Esophagus muscularis mucosa (tissue), 4 donors: ENCODE measurements at regions not wholly inside any gene's neighbourhood (a gene's known extent, or its start where the extent isn't known, plus 50 kb on each side); places are given as distances from the start of the nearest gene placed in this dataset.
"Not testable (repeated sequence)": the region's sequence is repeated elsewhere in the genome, so short reads cannot be mapped to it uniquely, and the experiment has no call there.

Experiments used
- DNase-seq: peaks from one replicate; pipeline ENCODE4 v3.0.0-alpha.2; 2017; ENCODE audit errors: extremely low spot score
- H3K27ac ChIP-seq, 4 donors: fragments of 200-600 bp; sonication (generic); replicated peaks in 1 of 4; 1 replicate in 3 of 4; 2 replicates in 1 of 4; pipeline ENCODE4 v1.5.1; 2016 to 2019; ENCODE audit warnings: mild to moderate bottlenecking in 1 of 4
- H3K27me3 ChIP-seq, 4 donors: fragments of 200-600 bp; sonication (generic); one replicate each; pipeline versions ENCODE4 v1.5.1 to v1.6.0; 2016 to 2019
- H3K36me3 ChIP-seq, 4 donors: fragments of 200-600 bp; sonication (generic); one replicate each; pipeline ENCODE4 v1.5.1; 2016 to 2019
- H3K4me1 ChIP-seq, 4 donors: fragments of 200-600 bp; sonication (generic); one replicate each; pipeline ENCODE4 v1.5.1; 2016 to 2019
- H3K4me3 ChIP-seq, 4 donors: fragments of 200-600 bp; sonication (generic); 1 replicate in 2 of 4; 2 replicates in 2 of 4; pipeline ENCODE4 v1.5.1; 2016 to 2019; ENCODE audit warnings: mild to moderate bottlenecking in 4 of 4, moderate library complexity in 1 of 4
- H3K9me3 ChIP-seq, 4 donors: fragments of 200-600 bp; sonication (generic); 1 replicate in 3 of 4; 2 replicates in 1 of 4; pipeline ENCODE4 v1.5.1; 2016 to 2019
- CTCF ChIP-seq, 3 experiments: fragments of 200-600 bp in 2 of 3; fragments of 450-650 bp in 1 of 3; sonication (generic) in 2 of 3; IDR thresholded peaks; one replicate each; pipeline ENCODE4 v1.5.1; 2017 to 2019; ENCODE audit warnings: antibody characterized with exemption in 3 of 3, mild to moderate bottlenecking in 2 of 3, moderate library complexity in 1 of 3
- EP300 ChIP-seq: sonication (generic); formaldehyde crosslinking; IDR thresholded peaks from one replicate; pipeline ENCODE4 v1.6.1; 2017; ENCODE audit warnings: antibody characterized with exemption
- POLR2A ChIP-seq: fragments of 450-650 bp; IDR thresholded peaks from one replicate; pipeline ENCODE4 v1.6.1; 2017; ENCODE audit warnings: antibody characterized with exemption, moderate library complexity, mild to moderate bottlenecking, low read depth
- POLR2AphosphoS5 ChIP-seq, 2 donors: sonication (generic); formaldehyde crosslinking; IDR thresholded peaks; one replicate each; pipeline ENCODE4 v1.6.1; 2017; ENCODE audit warnings: antibody characterized with exemption in 2 of 2
- WGBS: methylation state at CpG from one replicate; pipeline ENCODE4 v1.1.5; 2018; 5-methylcytosine and 5-hydroxymethylcytosine counted together
- intact Hi-C: fragments of 100-400 bp; cut with DNase I; formaldehyde crosslinking; loops from one replicate; pipeline ENCODE4 v1.15.1; 2023

DNA sequence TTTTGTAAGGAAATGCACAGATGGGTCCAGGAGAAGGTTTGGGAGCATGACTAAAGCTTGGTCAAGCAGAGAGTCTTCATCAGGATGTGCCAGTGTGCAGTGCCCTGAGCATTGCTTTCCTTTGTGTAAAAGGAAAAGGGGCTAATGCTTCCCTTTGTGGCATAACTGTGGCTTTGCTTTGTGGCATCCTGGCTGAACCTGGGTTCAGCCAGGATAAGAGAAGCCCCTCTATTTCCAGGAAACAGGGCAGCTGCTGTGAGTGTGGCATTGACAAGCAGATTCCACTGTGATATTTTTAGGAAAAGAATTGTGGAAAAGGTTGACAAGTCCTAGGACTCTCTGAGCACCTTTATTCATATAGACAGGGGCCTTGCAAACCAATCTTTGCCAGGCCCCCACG is 193.4 kb upstream of the CXCL12 start:
- no peaks in the 10 kb centered on the region for H3K9me3 ChIP-seq
- DNase-seq = no peak
- no peak overlapping the region for H3K27ac ChIP-seq
- no peak overlapping the region for H3K4me3 ChIP-seq
- no peaks in the 10 kb centered on the region for H3K36me3 ChIP-seq
- intact Hi-C loops = no loop called here
- WGBS = 50% methylated on average over 1 of the region's 1 CpG
- TF ChIP-seq POLR2A = no peak
- no peak for TF ChIP-seq CTCF (IDR thresholded peaks at IDR 0.05)
- TF ChIP-seq POLR2AphosphoS5 (IDR thresholded peaks at IDR 0.05) = no peak
- TF ChIP-seq EP300 = no peak
- no peaks in the 10 kb centered on the region for H3K4me1 ChIP-seq
- no peaks in the 10 kb centered on the region for H3K27me3 ChIP-seq

DNA sequence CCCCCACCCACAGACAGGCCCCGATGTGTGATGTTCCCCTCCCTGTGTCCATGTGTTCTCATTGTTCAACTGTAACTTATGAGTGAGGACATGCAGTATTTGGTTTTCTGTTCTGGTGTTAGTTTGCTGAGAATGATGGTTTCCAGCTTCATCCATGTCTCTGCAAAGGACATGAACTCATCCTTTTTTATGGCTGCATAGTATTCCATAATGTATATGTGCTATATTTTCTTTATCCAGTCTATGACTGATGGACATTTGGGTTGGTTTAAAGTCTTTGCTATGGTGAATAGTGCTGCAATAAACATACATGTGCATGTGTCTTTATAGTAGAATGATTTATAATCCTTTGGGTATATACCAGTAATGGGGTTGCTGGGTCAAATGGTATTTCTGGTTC is 194.1 kb upstream of the CXCL12 start:
- DNase-seq, H3K9me3 ChIP-seq, H3K27me3 ChIP-seq, intact Hi-C loops, H3K36me3 ChIP-seq, H3K4me3 ChIP-seq, H3K4me1 ChIP-seq, H3K27ac ChIP-seq: not testable (repeated sequence)
- 92% methylated on average over 1 of the region's 1 CpG for WGBS

- intact Hi-C loops = no loop called here
- Histone ChIP-seq H3K4me3 (no peak overlapping the region), H3K36me3 (no peaks in the 10 kb centered on the region), H3K27ac (no peak overlapping the region), H3K9me3 (no peaks in the 10 kb centered on the region), H3K4me1 (no peaks in the 10 kb centered on the region), H3K27me3 (no peaks in the 10 kb centered on the region)
- peak; percentile 79 for DNase-seq
- TF ChIP-seq POLR2A (no peak), POLR2AphosphoS5 (IDR thresholded peaks at IDR 0.05) (no peak), CTCF (IDR thresholded peaks at IDR 0.05) (no peak), EP300 (no peak)
- WGBS = 92% methylated on average over 7 of the region's 8 CpGs
These were observed 197.1 kb upstream of the CXCL12 start for GRCh38 chr10:44581996-44582395.

- H3K36me3 ChIP-seq = no peaks in the 10 kb centered on the region
- TF ChIP-seq EP300 (no peak), POLR2A (no peak), CTCF (IDR thresholded peaks at IDR 0.05) (no peak), POLR2AphosphoS5 (IDR thresholded peaks at IDR 0.05) (no peak)
- H3K4me3 ChIP-seq = no peak overlapping the region
- no peak for DNase-seq
- H3K27ac ChIP-seq = no peak overlapping the region
- no peaks in the 10 kb centered on the region for H3K27me3 ChIP-seq
- no peaks in the 10 kb centered on the region for H3K9me3 ChIP-seq
- peaks cover 0 to 6% (median 0%) of the 10 kb centered on the region in 4 donors for H3K4me1 ChIP-seq
- intact Hi-C loops = no loop called here
- 83% methylated on average over 11 of the region's 11 CpGs for WGBS
These were observed 202.8 kb upstream of the CXCL12 start for GRCh38 chr10:44587488-44588318.

DNA sequence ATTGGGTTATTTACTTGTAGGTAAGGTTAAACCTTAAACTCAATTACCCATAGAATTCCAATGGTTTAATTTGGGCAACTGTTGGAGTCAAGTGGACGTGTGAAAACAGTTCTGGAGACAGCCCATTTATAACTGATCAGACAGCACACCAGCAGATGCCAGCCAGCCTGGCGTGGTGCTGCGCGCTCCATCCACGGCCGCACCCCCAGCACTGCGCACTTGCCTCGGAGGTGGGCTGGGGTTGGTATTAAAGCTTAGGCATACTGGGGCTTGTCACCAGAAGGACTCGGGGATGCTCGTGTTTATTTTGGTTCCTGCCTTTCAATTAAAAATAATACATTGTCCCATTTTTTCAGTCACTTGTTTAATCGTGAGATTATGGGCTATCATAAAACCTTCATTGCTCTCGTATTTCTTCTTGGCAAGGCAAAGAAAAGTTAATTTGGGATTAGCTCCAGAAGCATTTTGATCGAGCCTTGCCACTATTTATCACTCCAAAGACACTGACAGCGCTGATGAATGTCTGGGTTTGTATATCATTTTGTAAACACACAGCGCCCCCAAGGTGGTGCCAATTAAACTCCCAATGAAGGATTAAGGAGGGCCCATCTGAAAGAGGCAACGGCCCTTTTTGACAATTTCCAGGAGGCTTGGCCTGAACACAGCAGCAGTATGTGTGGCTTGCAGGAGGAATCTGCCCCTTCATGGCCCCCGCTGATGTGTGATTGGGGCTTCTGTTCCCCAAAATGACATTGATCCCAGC is 204.5 kb upstream of the CXCL12 start:
- Histone ChIP-seq H3K36me3 (no peaks in the 10 kb centered on the region), H3K4me3 (no peak overlapping the region), H3K27me3 (no peaks in the 10 kb centered on the region), H3K9me3 (no peaks in the 10 kb centered on the region), H3K4me1 (peaks cover 0 to 6% (median 0%) of the 10 kb centered on the region in 4 donors), H3K27ac (no peak overlapping the region)
- no peak for TF ChIP-seq CTCF (IDR thresholded peaks at IDR 0.05)
- TF ChIP-seq POLR2A = no peak
- no peak for TF ChIP-seq EP300
- TF ChIP-seq POLR2AphosphoS5 (IDR thresholded peaks at IDR 0.05) = no peak
- no peak for DNase-seq
- intact Hi-C loops = no loop called here
- WGBS = 61% methylated on average over 17 of the region's 17 CpGs
